ENCODE measurements at regions not wholly inside any gene's neighbourhood (a gene's known extent, or its start where the extent isn't known, plus 50 kb on each side); places are given as distances from the start of the nearest gene placed in this dataset.
"Not testable (repeated sequence)": the region's sequence is repeated elsewhere in the genome, so short reads cannot be mapped to it uniquely, and the experiment has no call there.

DNA sequence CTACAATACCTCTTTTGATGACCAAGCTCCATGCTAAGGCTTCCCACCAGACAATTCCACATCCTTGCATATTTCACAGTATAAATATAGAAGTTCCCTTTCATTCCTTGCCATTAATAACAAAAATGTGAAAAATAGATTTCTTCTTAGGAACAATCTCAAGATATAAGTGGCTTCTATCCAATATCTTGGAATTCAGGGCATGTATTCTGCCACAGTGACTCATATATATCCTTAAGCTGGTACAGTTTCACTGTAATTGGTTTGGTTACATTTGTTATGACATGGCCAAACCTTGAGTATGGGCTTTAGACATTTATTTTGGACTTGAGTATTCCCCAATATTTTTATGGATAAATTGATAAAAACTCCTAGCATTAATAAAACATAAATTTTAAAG, 181.7 kb upstream of the DDX53 start:
- DNase-seq: no peak

DNA sequence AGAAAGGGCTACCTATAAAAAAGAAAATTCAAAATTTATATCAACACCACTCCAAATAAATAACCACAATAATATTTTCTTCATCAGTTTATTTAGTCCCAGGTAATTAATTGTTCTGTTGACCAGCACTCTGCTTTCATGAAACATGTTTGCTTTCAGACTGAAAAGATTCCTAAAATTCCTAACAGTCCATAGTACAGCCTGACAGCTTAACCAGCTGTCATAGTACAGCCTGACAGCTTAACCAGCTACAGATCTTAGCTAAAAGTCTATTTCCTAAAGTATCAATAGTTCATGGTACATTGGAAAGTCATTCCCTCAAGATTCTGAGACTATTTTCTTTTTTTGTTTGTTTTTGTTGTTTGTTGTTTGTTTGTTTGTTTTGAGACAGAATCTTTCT, 144.1 kb upstream of the DDX53 start:
- DNase-seq: no peak

DNA sequence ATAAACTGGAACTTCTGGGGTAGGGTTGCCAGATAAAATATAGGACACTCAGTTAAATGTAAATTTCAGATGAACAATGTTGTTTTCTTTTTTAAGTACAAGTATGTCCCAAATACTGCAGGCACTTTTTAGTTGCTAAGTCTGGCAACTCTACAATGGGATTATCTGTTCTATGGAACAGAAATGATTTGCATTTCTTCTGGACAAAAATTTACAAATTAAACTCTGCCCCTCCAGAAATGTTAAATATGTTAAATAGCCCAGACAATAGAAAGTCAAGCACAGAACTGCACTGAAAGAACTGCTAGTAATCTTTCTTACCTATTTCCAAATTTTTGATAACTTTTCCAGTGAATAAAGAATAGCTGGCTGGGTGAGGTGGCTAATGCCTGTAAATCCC, 140.1 kb upstream of the DDX53 start:
- no peak for DNase-seq

DNA sequence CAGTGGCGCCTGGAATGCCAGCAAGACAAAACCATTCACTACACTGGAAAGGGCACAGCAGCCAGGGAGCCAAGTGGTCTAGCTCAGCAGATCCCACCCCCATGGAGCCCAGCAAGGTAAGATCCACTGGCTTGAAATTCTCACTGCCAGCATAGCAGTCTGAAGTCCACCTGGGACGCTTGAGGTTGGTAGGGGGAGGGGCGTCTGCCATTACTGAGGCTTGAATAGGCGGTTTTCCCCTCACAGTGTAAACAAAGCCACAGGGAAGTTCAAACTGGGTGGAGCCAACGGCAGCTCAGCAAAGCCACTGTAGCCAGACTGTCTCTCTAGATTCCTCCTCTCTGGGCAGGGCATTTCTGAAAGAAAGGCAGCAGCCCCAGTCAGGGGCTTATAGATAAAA, 133.0 kb upstream of the DDX53 start:
- DNase-seq: not testable (repeated sequence)

DNA sequence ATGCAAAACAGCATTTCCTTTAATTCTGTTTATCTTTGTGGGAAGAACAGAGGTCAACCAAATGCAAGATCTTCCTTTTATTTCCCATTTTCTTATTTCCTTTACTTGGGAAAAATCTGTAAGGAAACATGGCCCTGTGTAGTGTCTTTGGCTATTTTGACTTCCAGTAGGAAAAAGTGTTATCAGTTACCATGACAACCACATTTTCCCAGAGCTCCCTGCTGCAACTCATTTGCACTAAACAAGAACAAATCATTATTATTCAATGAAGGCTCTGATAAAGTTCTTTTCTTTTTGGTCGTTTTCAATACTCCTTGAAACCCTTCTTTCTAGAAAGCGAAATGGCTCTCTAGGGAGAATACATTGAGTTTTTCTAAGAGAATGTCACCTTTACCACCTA, 117.2 kb upstream of the DDX53 start:
- no peak for DNase-seq

DNA sequence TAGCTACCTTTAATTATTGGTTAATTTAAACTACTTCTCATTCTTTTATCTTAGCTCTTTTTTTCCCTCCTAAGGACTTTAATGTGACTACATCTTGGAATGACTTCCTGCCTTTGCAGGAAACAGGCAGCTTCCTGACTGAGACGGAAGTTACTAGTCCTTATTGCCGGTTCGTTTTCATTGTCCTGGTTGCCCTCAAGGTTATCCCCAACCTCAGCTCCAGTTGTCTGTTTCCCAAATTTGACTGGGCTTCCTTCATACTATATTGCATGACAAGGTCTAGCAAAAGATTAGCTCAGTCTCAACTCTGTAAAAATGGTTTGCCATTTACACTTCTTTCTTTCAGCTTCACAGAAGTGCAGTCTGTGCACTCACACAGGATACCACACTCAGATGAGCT, 109.9 kb upstream of the DDX53 start:
- DNase-seq: no peak

DNA sequence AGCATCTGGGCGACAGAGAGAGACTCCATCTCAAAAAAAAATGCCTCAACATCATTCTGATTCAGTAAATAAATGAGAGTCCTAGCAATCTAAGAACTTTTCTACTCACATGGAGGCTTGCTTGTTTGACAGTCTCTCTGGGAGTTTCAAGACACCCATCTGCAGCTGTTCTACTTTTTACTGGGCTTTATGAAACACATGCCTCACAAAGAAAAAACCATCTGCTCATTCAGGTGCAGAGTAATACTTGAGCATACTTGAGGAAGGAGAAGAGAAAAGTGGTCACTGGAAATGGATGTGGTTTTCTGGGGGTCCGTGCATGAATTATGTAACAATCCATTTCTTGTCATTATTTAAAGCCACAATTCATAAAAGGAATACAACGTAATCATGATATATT, 87.1 kb upstream of the DDX53 start:
- no peak for DNase-seq

DNA sequence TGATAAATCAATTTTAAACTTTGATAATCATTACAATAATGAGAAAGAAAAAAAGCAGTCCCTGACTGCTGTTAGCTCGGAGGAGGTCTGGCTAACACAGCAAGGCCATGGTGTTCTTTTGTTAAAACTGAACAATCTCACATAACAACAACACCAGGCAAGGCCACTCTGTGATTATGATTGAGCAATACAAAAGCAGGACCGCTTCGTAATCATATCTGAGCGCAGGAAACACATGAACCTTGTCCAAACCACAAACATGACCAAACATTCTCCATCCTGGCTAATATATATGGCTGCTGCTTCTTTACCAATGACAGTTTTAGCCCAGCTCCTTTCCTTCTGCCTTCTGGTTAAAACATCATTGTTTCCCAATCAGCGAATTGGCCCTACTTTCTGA, 76.8 kb upstream of the DDX53 start:
- DNase-seq: no peak

DNA sequence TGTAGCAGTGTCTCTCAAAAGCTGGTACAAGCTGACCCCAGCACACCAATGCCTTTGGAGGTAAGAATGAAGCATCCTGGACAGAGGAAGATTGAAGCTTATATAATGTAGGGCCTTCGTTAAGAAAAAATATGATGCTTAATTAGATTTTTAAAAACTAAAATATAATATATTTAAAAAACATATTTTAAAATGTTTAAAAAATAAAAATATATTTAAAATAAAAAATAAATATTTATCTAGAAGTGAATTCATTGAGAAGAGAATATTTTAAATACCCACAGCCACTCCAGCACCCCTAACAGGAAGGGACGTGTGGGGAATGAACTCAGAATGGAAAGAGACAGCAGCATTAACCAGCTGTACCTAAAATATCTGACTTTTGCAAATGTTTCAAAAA, 65.1 kb upstream of the DDX53 start:
- no peak for DNase-seq

DNA sequence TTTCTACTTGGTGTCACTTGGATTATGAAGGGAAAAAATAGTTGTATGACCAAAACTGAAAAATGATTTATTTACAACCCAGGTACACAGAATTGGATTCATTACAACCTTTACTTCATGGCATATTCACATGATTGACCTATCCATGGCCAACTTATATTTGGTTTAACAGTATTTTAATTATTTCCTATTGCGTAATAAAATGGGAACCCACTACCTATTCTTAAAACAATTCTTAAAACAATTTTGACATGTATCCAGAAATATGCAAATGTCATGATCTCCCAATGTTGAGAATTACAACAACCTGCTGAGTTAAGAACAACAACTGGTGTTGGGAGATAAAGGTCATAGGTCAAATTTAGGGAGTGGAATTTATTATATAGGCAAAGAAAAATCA, 54.8 kb upstream of the DDX53 start:
- DNase-seq: no peak
